OCI-LY3 (cell line): ENCODE measurements at regions not wholly inside any gene's neighbourhood (a gene's known extent, or its start where the extent isn't known, plus 50 kb on each side); places are given as distances from the start of the nearest gene placed in this dataset.

ENCODE experiments used
- CTCF ChIP-seq: fragments of 200-600, 300-600 bp; sonication (generic); IDR thresholded peaks from 2 replicates; pipeline ENCODE4 v1.5.1; 2014; ENCODE audit warnings: antibody characterized with exemption, low read length, low read depth
- EZH2phosphoT487 ChIP-seq: fragments of 200-600 bp; shearing (Covaris generic); IDR thresholded peaks from 2 replicates; pipeline ENCODE4 v1.6.1; 2018; ENCODE audit warnings: antibody characterized with exemption, mixed run types, low read depth

GRCh38 chr16:17031484-17032268 lies 439.1 kb downstream of the XYLT1 start:
- no peak for TF ChIP-seq CTCF
- no peak for TF ChIP-seq EZH2phosphoT487
